Thymus (tissue), 11 donors: ENCODE measurements at regions not wholly inside any gene's neighbourhood (a gene's known extent, or its start where the extent isn't known, plus 50 kb on each side); places are given as distances from the start of the nearest gene placed in this dataset.

Source experiments
- DNase-seq, 9 donors: peaks; one replicate each; pipeline ENCODE4 v3.0.0-alpha.2; 2013; ENCODE audit warnings: low spot score in 9 of 9, low read depth in 6 of 9, missing footprints in 1 of 9
- H3K27ac ChIP-seq, 2 donors: one replicate each; pipeline ENCODE4 v1.5.1; 2013; ENCODE audit warnings: control low read depth in 1 of 2, low read depth in 1 of 2, low read length in 1 of 2, mild to moderate bottlenecking in 1 of 2, moderate library complexity in 1 of 2
- H3K27me3 ChIP-seq, 2 donors: one replicate each; pipeline ENCODE4 v1.5.1; 2013; ENCODE audit warnings: low read length in 1 of 2; ENCODE audit not compliant: control insufficient read depth in 2 of 2, insufficient read depth in 1 of 2
- H3K36me3 ChIP-seq, 2 donors: one replicate each; pipeline ENCODE4 v1.5.1; 2013; ENCODE audit warnings: low read length in 1 of 2, mild to moderate bottlenecking in 1 of 2, moderate library complexity in 1 of 2; ENCODE audit not compliant: control insufficient read depth in 2 of 2, insufficient read depth in 2 of 2
- H3K4me1 ChIP-seq, 2 donors: one replicate each; pipeline ENCODE4 v1.5.1; 2013; ENCODE audit warnings: low read length in 2 of 2; ENCODE audit not compliant: control insufficient read depth in 2 of 2, insufficient read depth in 2 of 2
- H3K4me3 ChIP-seq, 2 donors: one replicate each; pipeline ENCODE4 v1.5.1; 2013; ENCODE audit warnings: low read length in 2 of 2, control low read depth in 1 of 2, mild to moderate bottlenecking in 1 of 2
- H3K9me3 ChIP-seq, 2 donors: one replicate each; pipeline ENCODE4 v1.5.1; 2013; ENCODE audit warnings: low read length in 1 of 2, mild to moderate bottlenecking in 1 of 2; ENCODE audit not compliant: control insufficient read depth in 2 of 2, insufficient read depth in 1 of 2
- WGBS: extraction: QIAGEN DNeasy Blood & Tissue Kit; methylation state at CpG from one replicate; pipeline ENCODE4 v1.1.7; 2013; 5-methylcytosine and 5-hydroxymethylcytosine counted together
- donor health status: healthy.

- H3K4me1 ChIP-seq, result no peaks in the 10 kb centered on the region
- H3K27me3 ChIP-seq, result peaks cover 0 to 3% of the 10 kb centered on the region in 2 donors
- DNase-seq, result no peak
- H3K36me3 ChIP-seq, result no peaks in the 10 kb centered on the region
- H3K27ac ChIP-seq, result no peak overlapping the region
- WGBS, result 81% methylated on average over 2 of the region's 2 CpGs
- H3K9me3 ChIP-seq, result no peaks in the 10 kb centered on the region
- H3K4me3 ChIP-seq, result no peak overlapping the region
Observed at GRCh38 chr5:88488561-88488960, 219.9 kb upstream of the TMEM161B start.

GRCh38 chr5:88488130-88488529 is 219.5 kb upstream of the TMEM161B start:
- Histone ChIP-seq H3K27me3 (peaks cover 0 to 3% of the 10 kb centered on the region in 2 donors), H3K27ac (no peak overlapping the region), H3K36me3 (no peaks in the 10 kb centered on the region), H3K9me3 (no peaks in the 10 kb centered on the region), H3K4me3 (no peak overlapping the region), H3K4me1 (no peaks in the 10 kb centered on the region)
- 92% methylated on average over 2 of the region's 2 CpGs for whole genome bisulfite sequencing
- DNase-seq, result no peak

GRCh38 chr5:88487066-88487465 is 218.4 kb upstream of the TMEM161B start:
- no peaks in the 10 kb centered on the region for H3K4me1 ChIP-seq
- no peaks in the 10 kb centered on the region for H3K9me3 ChIP-seq
- no peak overlapping the region for H3K4me3 ChIP-seq
- no peaks in the 10 kb centered on the region for H3K36me3 ChIP-seq
- WGBS, result 95% methylated on average over 4 of the region's 4 CpGs
- no peak for DNase-seq
- peaks cover 0 to 3% of the 10 kb centered on the region in 2 donors for H3K27me3 ChIP-seq
- H3K27ac ChIP-seq, result no peak overlapping the region

GRCh38 chr5:88486431-88486830 is 217.8 kb upstream of the TMEM161B start:
- Histone ChIP-seq H3K4me1 (no peaks in the 10 kb centered on the region), H3K27ac (no peak overlapping the region), H3K9me3 (no peaks in the 10 kb centered on the region), H3K4me3 (no peak overlapping the region), H3K36me3 (no peaks in the 10 kb centered on the region), H3K27me3 (peaks cover 0 to 3% of the 10 kb centered on the region in 2 donors)
- no peak for DNase-seq
- 76% methylated on average over 3 of the region's 3 CpGs for WGBS

- WGBS, result 83% methylated on average over 1 of the region's 1 CpG
- Histone ChIP-seq H3K36me3 (no peaks in the 10 kb centered on the region), H3K4me3 (no peak overlapping the region), H3K9me3 (no peaks in the 10 kb centered on the region), H3K27me3 (peaks cover 0 to 3% of the 10 kb centered on the region in 2 donors), H3K27ac (no peak overlapping the region), H3K4me1 (no peaks in the 10 kb centered on the region)
- DNase-seq, result no peak
Observed at GRCh38 chr5:88485531-88485930, 216.9 kb upstream of the TMEM161B start.

GRCh38 chr5:88483964-88484672 is 215.5 kb upstream of the TMEM161B start:
- Histone ChIP-seq H3K4me1 (no peaks in the 10 kb centered on the region), H3K4me3 (no peak overlapping the region), H3K36me3 (no peaks in the 10 kb centered on the region), H3K27me3 (no peaks in the 10 kb centered on the region), H3K9me3 (no peaks in the 10 kb centered on the region), H3K27ac (no peak overlapping the region)
- 93% methylated on average over 10 of the region's 10 CpGs for WGBS
- DNase-seq, result no peak

- no peaks in the 10 kb centered on the region for H3K36me3 ChIP-seq
- WGBS, result 87% methylated on average over 5 of the region's 5 CpGs
- DNase-seq, result no peak
- no peak overlapping the region for H3K4me3 ChIP-seq
- H3K9me3 ChIP-seq, result no peaks in the 10 kb centered on the region
- no peaks in the 10 kb centered on the region for H3K27me3 ChIP-seq
- no peak overlapping the region for H3K27ac ChIP-seq
- H3K4me1 ChIP-seq, result no peaks in the 10 kb centered on the region
Observed at GRCh38 chr5:88480801-88481499, 212.3 kb upstream of the TMEM161B start.

- no peaks in the 10 kb centered on the region for H3K4me1 ChIP-seq
- 94% methylated on average over 4 of the region's 4 CpGs for WGBS
- H3K4me3 ChIP-seq, result no peak overlapping the region
- no peak for DNase-seq
- H3K27me3 ChIP-seq, result no peaks in the 10 kb centered on the region
- no peak overlapping the region for H3K27ac ChIP-seq
- H3K36me3 ChIP-seq, result no peaks in the 10 kb centered on the region
- no peaks in the 10 kb centered on the region for H3K9me3 ChIP-seq
Observed at GRCh38 chr5:88480245-88480644, 211.6 kb upstream of the TMEM161B start.

- Histone ChIP-seq H3K36me3 (no peaks in the 10 kb centered on the region), H3K9me3 (no peaks in the 10 kb centered on the region), H3K4me3 (no peak overlapping the region), H3K27me3 (no peaks in the 10 kb centered on the region), H3K4me1 (no peaks in the 10 kb centered on the region), H3K27ac (no peak overlapping the region)
- 50% methylated on average over 1 of the region's 1 CpG for WGBS
- no peak for DNase-seq
Observed at GRCh38 chr5:88474574-88474973, 205.9 kb upstream of the TMEM161B start.
